ENCODE measurements at regions not wholly inside any gene's neighbourhood (a gene's known extent, or its start where the extent isn't known, plus 50 kb on each side); places are given as distances from the start of the nearest gene placed in this dataset.
"Not testable (repeated sequence)": the region's sequence is repeated elsewhere in the genome, so short reads cannot be mapped to it uniquely, and the experiment has no call there.

DNA sequence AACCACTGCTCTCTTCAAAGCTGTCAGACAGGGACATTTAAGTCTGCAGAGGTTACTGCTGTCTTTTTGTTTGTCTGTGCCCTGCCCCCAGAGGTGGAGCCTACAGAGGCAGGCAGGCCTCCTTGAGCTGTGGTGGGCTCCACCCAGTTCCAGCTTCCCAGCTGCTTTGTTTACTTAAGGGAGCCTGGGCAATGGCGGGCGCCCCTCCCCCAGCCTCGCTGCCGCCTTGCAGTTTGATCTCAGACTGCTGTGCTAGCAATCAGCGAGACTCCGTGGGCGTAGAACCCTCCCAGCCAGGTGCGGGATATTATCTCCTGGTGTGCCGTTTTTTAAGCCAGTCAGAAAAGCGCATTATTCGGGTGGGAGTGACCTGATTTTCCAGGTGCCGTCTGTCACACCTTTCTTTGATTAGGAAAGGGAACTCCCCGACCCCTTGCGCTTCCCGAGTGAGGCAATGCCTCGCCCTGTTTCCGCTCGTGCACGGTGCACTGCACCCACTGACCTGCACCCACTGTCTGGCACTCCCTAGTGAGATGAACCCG, 764.5 kb upstream of the CDH6 start:
- TF ChIP-seq POLR2AphosphoS5 (IDR thresholded peaks at IDR 0.05; ENCODE audit: low read depth, low read length); BCL11A (IDR thresholded peaks at IDR 0.05; ENCODE audit: low read depth in 2 of 2, low read length in 2 of 2); SAP30 (IDR thresholded peaks at IDR 0.05; ENCODE audit: insufficient read depth, insufficient replicate concordance, low read length); TCF12 (IDR thresholded peaks at IDR 0.05; ENCODE audit: low read depth, low read length); NRF1 (IDR thresholded peaks at IDR 0.05; ENCODE audit: low read depth, low read length); KDM5A (IDR thresholded peaks at IDR 0.05; ENCODE audit: low read length); NANOG (IDR thresholded peaks at IDR 0.05; ENCODE audit: insufficient read depth, low read depth, low read length, poor library complexity, severe bottlenecking); SIX5 (IDR thresholded peaks at IDR 0.05; ENCODE audit: low read depth, low read length); YY1 (IDR thresholded peaks at IDR 0.05; ENCODE audit: low read depth, low read length); RFX5 (IDR thresholded peaks at IDR 0.05; ENCODE audit: borderline replicate concordance, low read depth, low read length): not testable (repeated sequence)
- TF ChIP-seq, protein P1, sequence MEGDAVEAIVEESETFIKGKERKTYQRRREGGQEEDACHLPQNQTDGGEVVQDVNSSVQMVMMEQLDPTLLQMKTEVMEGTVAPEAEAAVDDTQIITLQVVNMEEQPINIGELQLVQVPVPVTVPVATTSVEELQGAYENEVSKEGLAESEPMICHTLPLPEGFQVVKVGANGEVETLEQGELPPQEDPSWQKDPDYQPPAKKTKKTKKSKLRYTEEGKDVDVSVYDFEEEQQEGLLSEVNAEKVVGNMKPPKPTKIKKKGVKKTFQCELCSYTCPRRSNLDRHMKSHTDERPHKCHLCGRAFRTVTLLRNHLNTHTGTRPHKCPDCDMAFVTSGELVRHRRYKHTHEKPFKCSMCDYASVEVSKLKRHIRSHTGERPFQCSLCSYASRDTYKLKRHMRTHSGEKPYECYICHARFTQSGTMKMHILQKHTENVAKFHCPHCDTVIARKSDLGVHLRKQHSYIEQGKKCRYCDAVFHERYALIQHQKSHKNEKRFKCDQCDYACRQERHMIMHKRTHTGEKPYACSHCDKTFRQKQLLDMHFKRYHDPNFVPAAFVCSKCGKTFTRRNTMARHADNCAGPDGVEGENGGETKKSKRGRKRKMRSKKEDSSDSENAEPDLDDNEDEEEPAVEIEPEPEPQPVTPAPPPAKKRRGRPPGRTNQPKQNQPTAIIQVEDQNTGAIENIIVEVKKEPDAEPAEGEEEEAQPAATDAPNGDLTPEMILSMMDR (IDR thresholded peaks at IDR 0.05; ENCODE audit: control extremely low read depth in 1 of 3, insufficient read depth in 1 of 3, low read depth in 1 of 3, low read length in 3 of 3) = not testable (repeated sequence)
- TF ChIP-seq, protein P2, sequence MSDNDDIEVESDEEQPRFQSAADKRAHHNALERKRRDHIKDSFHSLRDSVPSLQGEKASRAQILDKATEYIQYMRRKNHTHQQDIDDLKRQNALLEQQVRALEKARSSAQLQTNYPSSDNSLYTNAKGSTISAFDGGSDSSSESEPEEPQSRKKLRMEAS (IDR thresholded peaks at IDR 0.05) = not testable (repeated sequence)

Measured in H1 (cell line).